GM12878 (cell line): ENCODE measurements at regions not wholly inside any gene's neighbourhood (a gene's known extent, or its start where the extent isn't known, plus 50 kb on each side); places are given as distances from the start of the nearest gene placed in this dataset.
A peak's percentile ranks its signal among the peaks of the same experiment; 100 is the strongest.

Experiments
- ATAC-seq: fragments of 200-7000 bp; cut with Tn5 transposase; 3 replicates; pipeline ENCODE4 v1.9.1; 2020; ENCODE audit warnings: mild to moderate bottlenecking, moderate library complexity
- BruUV-seq: library from RNA; stranded (reverse); fragments of 400-500 nt; replicated peaks from 2 replicates; lab custom pipeline; 2021; lab: Mats Ljungman, UMichigan
- CTCF ChIA-PET: fragments of 300-600 bp; sonication (Branson Sonifier 250); formaldehyde crosslinking; extraction: SDS; loops from one replicate; lab custom pipeline; 2021; ENCODE audit warnings: inconsistent platforms; lab: Yijun Ruan, JAX
- POLR2A ChIA-PET: fragments of 350-600 bp; formaldehyde crosslinking; extraction: SDS; loops from one replicate; lab custom pipeline; 2021; ENCODE audit warnings: inconsistent platforms; lab: Charles Lee
- RAD21 ChIA-PET: fragments of 300-600 bp; sonication (Branson Sonifier 250); formaldehyde crosslinking; loops from one replicate; lab custom pipeline; 2023; ENCODE audit warnings: antibody characterized with exemption; ENCODE audit not compliant: unreplicated experiment; lab: Charles Lee
- SMC1A ChIA-PET: fragments of 300-600 bp; sonication (Branson Sonifier 250); formaldehyde crosslinking; loops from one replicate; lab custom pipeline; 2023; ENCODE audit not compliant: unreplicated experiment, uncharacterized antibody; lab: Charles Lee
- DNase-seq: peaks from one replicate; pipeline ENCODE4 v3.0.0-alpha.2; 2011; ENCODE audit warnings: low read depth, low spot score
- FAIRE-seq: peaks from 3 replicates; lab custom pipeline; 2011; peaks lifted over from hg19 to GRCh38; lab: Jason Lieb, UNC
- H2AFZ ChIP-seq: 2 replicates; pipeline ENCODE4 v1.6.0; 2011; ENCODE audit warnings: low read depth, low read length, control low read depth; ENCODE audit not compliant: control insufficient read depth
- H3K27ac ChIP-seq: 2 replicates; pipeline ENCODE4 v1.5.1; 2011; ENCODE audit warnings: control low read depth; ENCODE audit not compliant: control insufficient read depth, insufficient read depth
- H3K27me3 ChIP-seq, 2 experiments: replicated peaks in 1 of 2; 2 replicates each; pipeline versions ENCODE4 v1.6.0 to v1.6.1; 2011; ENCODE audit warnings: low read length in 1 of 2; ENCODE audit not compliant: control insufficient read depth in 2 of 2, insufficient read depth in 2 of 2
- H3K36me3 ChIP-seq, 2 experiments: 2 replicates each; pipeline ENCODE4 v1.5.1; 2011; ENCODE audit warnings: low read length in 1 of 2; ENCODE audit not compliant: control insufficient read depth in 2 of 2, insufficient read depth in 2 of 2
- H3K4me1 ChIP-seq: 2 replicates; pipeline ENCODE4 v1.6.1; 2011; ENCODE audit warnings: mild to moderate bottlenecking, low read length, moderate library complexity, mixed read lengths; ENCODE audit not compliant: control insufficient read depth, insufficient read depth
- H3K4me2 ChIP-seq: 2 replicates; pipeline ENCODE4 v1.6.0; 2011; ENCODE audit warnings: control low read depth; ENCODE audit not compliant: control insufficient read depth, insufficient read depth
- H3K4me3 ChIP-seq: fragments of 200-600 bp; sonication (generic); 2 replicates; pipeline ENCODE4 v1.5.1; 2016
- H3K79me2 ChIP-seq: 2 replicates; pipeline ENCODE4 v1.6.0; 2011; ENCODE audit warnings: low read length; ENCODE audit not compliant: control insufficient read depth, insufficient read depth
- H3K9ac ChIP-seq: 2 replicates; pipeline ENCODE4 v1.8.0; 2011; ENCODE audit warnings: low read length, control low read depth, mixed read lengths; ENCODE audit not compliant: control insufficient read depth, insufficient read depth
- H3K9me3 ChIP-seq: replicated peaks from 3 replicates; pipeline ENCODE4 v1.5.1; 2011; ENCODE audit warnings: mild to moderate bottlenecking, low read length; ENCODE audit not compliant: control insufficient read depth, insufficient read depth
- H4K20me1 ChIP-seq: 2 replicates; pipeline ENCODE4 v1.6.0; 2011; ENCODE audit not compliant: control insufficient read depth, insufficient read depth
- BCL11A ChIP-seq: IDR thresholded peaks from 2 replicates; pipeline ENCODE4 v1.6.1; 2011; ENCODE audit warnings: low read depth, low read length
- BHLHE40 ChIP-seq, 2 experiments: fragments of 450-650 bp in 1 of 2; IDR thresholded peaks; 2 replicates each; pipeline ENCODE4 v1.6.1; 2011 to 2017; ENCODE audit warnings: low read depth in 2 of 2, borderline replicate concordance in 1 of 2, improper control_type of control experiment in 1 of 2, low read length in 1 of 2, mild to moderate bottlenecking in 1 of 2
- BMI1 ChIP-seq: fragments of 450-650 bp; IDR thresholded peaks from 2 replicates; pipeline ENCODE4 v1.6.1; 2016; ENCODE audit warnings: mild to moderate bottlenecking, moderate library complexity, borderline replicate concordance
- DPF2 ChIP-seq: fragments of 450-650 bp; IDR thresholded peaks from 2 replicates; pipeline ENCODE4 v1.6.1; 2017; ENCODE audit warnings: mild to moderate bottlenecking
- EP300 ChIP-seq, 2 experiments: fragments of 150-350 bp in 1 of 2; IDR thresholded peaks; 2 replicates each; pipeline ENCODE4 v1.6.1; 2011 to 2012; ENCODE audit warnings: low read depth in 2 of 2, low read length in 2 of 2, borderline replicate concordance in 1 of 2, improper control_type of control experiment in 1 of 2, inconsistent platforms in 1 of 2; ENCODE audit not compliant: control insufficient read depth in 1 of 2
- FOXM1 ChIP-seq: IDR thresholded peaks from 2 replicates; pipeline ENCODE4 v1.6.1; 2012; ENCODE audit warnings: low read depth, mild to moderate bottlenecking, inconsistent platforms, low read length, moderate library complexity
- GABPA ChIP-seq: IDR thresholded peaks from 2 replicates; pipeline ENCODE4 v1.6.1; 2014; ENCODE audit warnings: antibody characterized with exemption, low read depth, mild to moderate bottlenecking, inconsistent platforms
- IKZF1 ChIP-seq: fragments of 450-650 bp; conservative IDR thresholded peaks from 2 replicates; pipeline ENCODE4 v1.6.1; 2017; ENCODE audit warnings: antibody characterized with exemption, mild to moderate bottlenecking
- IKZF2 ChIP-seq, 2 experiments: fragments of 450-650 bp; IDR thresholded peaks; 2 replicates each; pipeline ENCODE4 v1.6.1; 2017; ENCODE audit warnings: mild to moderate bottlenecking in 2 of 2, moderate library complexity in 2 of 2
- IRF4 ChIP-seq: IDR thresholded peaks from 2 replicates; pipeline ENCODE4 v1.6.1; 2011; ENCODE audit warnings: low read depth, low read length
- JUNB ChIP-seq: IDR thresholded peaks from 2 replicates; pipeline ENCODE4 v1.6.1; 2016; ENCODE audit warnings: antibody characterized with exemption, mild to moderate bottlenecking
- MTA2 ChIP-seq: fragments of 450-650 bp; IDR thresholded peaks from 2 replicates; pipeline ENCODE4 v1.6.1; 2016; ENCODE audit warnings: low read depth, mild to moderate bottlenecking, moderate library complexity
- NBN ChIP-seq: fragments of 450-650 bp; IDR thresholded peaks from 2 replicates; pipeline ENCODE4 v1.6.1; 2016
- NFIC ChIP-seq: IDR thresholded peaks from 2 replicates; pipeline ENCODE4 v1.6.1; 2012; ENCODE audit warnings: low read depth, mild to moderate bottlenecking, inconsistent platforms, low read length, moderate library complexity
- NFYA ChIP-seq: IDR thresholded peaks from 2 replicates; pipeline ENCODE4 v1.6.1; 2011; ENCODE audit warnings: low read depth, mild to moderate bottlenecking, low read length, improper control_type of control experiment, borderline replicate concordance
- RAD51 ChIP-seq: fragments of 450-650 bp; IDR thresholded peaks from 2 replicates; pipeline ENCODE4 v1.6.1; 2016; ENCODE audit warnings: moderate library complexity, mild to moderate bottlenecking, inconsistent platforms
- RBBP5 ChIP-seq: fragments of 200-600 bp; sonication (generic); conservative IDR thresholded peaks from 2 replicates; pipeline ENCODE4 v1.6.1; 2016
- RUNX3 ChIP-seq: IDR thresholded peaks from 2 replicates; pipeline ENCODE4 v1.6.1; 2012; ENCODE audit warnings: low read length, inconsistent platforms
- SMARCA5 ChIP-seq: fragments of 450-650 bp; IDR thresholded peaks from 2 replicates; pipeline ENCODE4 v1.6.1; 2017; ENCODE audit warnings: mild to moderate bottlenecking
- TCF3 ChIP-seq: IDR thresholded peaks from 2 replicates; pipeline ENCODE4 v1.6.1; 2012; ENCODE audit warnings: low read depth, mild to moderate bottlenecking, low read length, borderline replicate concordance; ENCODE audit not compliant: insufficient read depth
- TCF7 ChIP-seq: IDR thresholded peaks from 2 replicates; pipeline ENCODE4 v1.6.1; 2014; ENCODE audit warnings: antibody characterized with exemption, borderline replicate concordance
- ZBTB40 ChIP-seq: fragments of 450-650 bp; IDR thresholded peaks from 2 replicates; pipeline ENCODE4 v1.6.1; 2016; ENCODE audit warnings: mild to moderate bottlenecking, moderate library complexity, borderline replicate concordance
- ZNF217 ChIP-seq: fragments of 450-650 bp; IDR thresholded peaks from 2 replicates; pipeline ENCODE4 v1.6.1; 2017; ENCODE audit warnings: antibody characterized with exemption, mild to moderate bottlenecking
- ZZZ3 ChIP-seq: IDR thresholded peaks from 2 replicates; pipeline ENCODE4 v1.6.1; 2011; ENCODE audit warnings: low read depth; ENCODE audit not compliant: control insufficient read depth, insufficient read length
- WGBS: methylation state at CpG from one replicate; pipeline ENCODE4 v1.1.6; 2016; ENCODE audit warnings: low lambda C conversion rate; ENCODE audit not compliant: insufficient replicate concordance, insufficient coverage; ENCODE audit errors: missing lambda C conversion rate; 5-methylcytosine and 5-hydroxymethylcytosine counted together
- in situ Hi-C: fragments of 300-500 bp; cut with MboI; formaldehyde crosslinking; loops from 9 replicates; pipeline ENCODE4 v1.14.3; 2018; ENCODE audit warnings: mixed read lengths
- intact Hi-C: fragments of 100-400 bp; cut with micrococcal nuclease; formaldehyde crosslinking; loops from one replicate; pipeline ENCODE4 v1.14.2; 2022; ENCODE audit not compliant: unreplicated experiment

GRCh38 chr2:183214680-183215079, 90.4 kb downstream of the NUP35 start:
- Histone ChIP-seq H3K4me2 (peak overlapping the region; percentile 30; the same call in 1 of the 2 replicates), H4K20me1 (no peaks in the 10 kb centered on the region), H3K4me3 (no peak overlapping the region), H3K79me2 (no peaks in the 10 kb centered on the region)
- POLR2A ChIA-PET = interaction anchor here (0.8 to 1.4 kb wide), 2 partner anchors 90 to 92 kb away, joined by 3 to 6 read pairs; partner anchors contain the start of gene NUP35
- FAIRE-seq = no peak
- no TSS peak for BruUV-seq
- TF ChIP-seq BMI1 = 0 out of 2 replicates have a peak, but pooled peaks have one; percentile 45
- TF ChIP-seq EP300 (IDR thresholded peaks at IDR 0.05; ENCODE audit: borderline replicate concordance in 1 of 2, control insufficient read depth in 1 of 2, low read depth in 2 of 2, low read length in 2 of 2) = peak; percentile 12 to 60; a peak in 2 of 4 replicates
- TF ChIP-seq NFYA = no peak
- 0 out of 2 replicates have a peak, but pooled peaks have one; percentile 19 for TF ChIP-seq SMARCA5
- TF ChIP-seq BCL11A = peak; percentile 68; the same call in 1 of the 2 replicates
- TF ChIP-seq ZBTB40 = no peak
- peak; percentile 42; the same call in 1 of the 2 replicates for TF ChIP-seq FOXM1
- peak; percentile 43; the same call in 1 of the 2 replicates for TF ChIP-seq RUNX3
- peak; percentile 78; the same call in 1 of the 2 replicates for TF ChIP-seq ZNF217
- peak; percentile 76 for TF ChIP-seq DPF2
- peak; percentile 26 to 74; a peak in 3 of 4 replicates for TF ChIP-seq IKZF2 (IDR thresholded peaks at IDR 0.05)
- no peak; the same call in 1 of the 2 replicates for TF ChIP-seq IKZF1
- no peak for TF ChIP-seq RAD51
- TF ChIP-seq JUNB = peak; percentile 77
- TF ChIP-seq ZZZ3 = no peak
- peak; percentile 85 for TF ChIP-seq NFIC
- TF ChIP-seq IRF4 = peak; percentile 34; the same call in 1 of the 2 replicates
- TF ChIP-seq NBN = no peak
- peak; percentile 66 for TF ChIP-seq TCF7
- 0 out of 2 replicates have a peak, but pooled peaks have one; percentile 17 for TF ChIP-seq GABPA
- TF ChIP-seq BHLHE40 (IDR thresholded peaks at IDR 0.05; ENCODE audit: borderline replicate concordance in 1 of 2, low read depth in 2 of 2, low read length in 1 of 2) = peak in 1 of 2 experiments; percentile 32; a peak in 1 of 4 replicates
- no peak for TF ChIP-seq RBBP5
- peak; percentile 79 for TF ChIP-seq MTA2
- 0 out of 2 replicates have a peak, but pooled peaks have one; percentile 19 for TF ChIP-seq TCF3
- TF ChIP-seq, all 136 proteins: peak for 17
- ChIA-PET RAD21 (interaction anchor here (0.8 to 1.9 kb wide), 3 partner anchors 18 to 34 kb away, joined by 4 to 11 read pairs (median 4); no protein-coding TSS in a partner anchor), SMC1A (interaction anchor here (1.1 to 1.8 kb wide), 4 partner anchors 12 to 89 kb away, joined by 3 to 5 read pairs (median 4); no protein-coding TSS in a partner anchor), CTCF (interaction anchor here (0.8 to 1.8 kb wide), 2 partner anchors 34 to 85 kb away, joined by 3 to 10 read pairs; no protein-coding TSS in a partner anchor)
- Histone ChIP-seq H3K36me3 (no peaks in the 10 kb centered on the region), H3K27ac (no peak overlapping the region; the same call in 1 of the 2 replicates), H3K9me3 (no peaks in the 10 kb centered on the region; the same call in 2 of the 3 replicates), H2AFZ (no peak overlapping the region), H3K4me1 (peaks cover 14% of the 10 kb centered on the region), H3K9ac (no peak overlapping the region), H3K27me3 (no peaks in the 10 kb centered on the region)
- no peak for DNase-seq
- WGBS = 53% methylated on average over 2 of the region's 2 CpGs
- in situ Hi-C loops = no loop called here
- peak; percentile 85 for ATAC-seq
- intact Hi-C loops = no loop called here
